Hindlimb muscle (tissue), 1 donor: ENCODE measurements at regions not wholly inside any gene's neighbourhood (a gene's known extent, or its start where the extent isn't known, plus 50 kb on each side); places are given as distances from the start of the nearest gene placed in this dataset.
A peak's percentile ranks its signal among the peaks of the same experiment; 100 is the strongest.
"Not testable (repeated sequence)": the region's sequence is repeated elsewhere in the genome, so short reads cannot be mapped to it uniquely, and the experiment has no call there.

ENCODE experiments used
- DNase-seq: peaks from one replicate; pipeline ENCODE4 v3.0.0-alpha.2; 2013

DNA sequence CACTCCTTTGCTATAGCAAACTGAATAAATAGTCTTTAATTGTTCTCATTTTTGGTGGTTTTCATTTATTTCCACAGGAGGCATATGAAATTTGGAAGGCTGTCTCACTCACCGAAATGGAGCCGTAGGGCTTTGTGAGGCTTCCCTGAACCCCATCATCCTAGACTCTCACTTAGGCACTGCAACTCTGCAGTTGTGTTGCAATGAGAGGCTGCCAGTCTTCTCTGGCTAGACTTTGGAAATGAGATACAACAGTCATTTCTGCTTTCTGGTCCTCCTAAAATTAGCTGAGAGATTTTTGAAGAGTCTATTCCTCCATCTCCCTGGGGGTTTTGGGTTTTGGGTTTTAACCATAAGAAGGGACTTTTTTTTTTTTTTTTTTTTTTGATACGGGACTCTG is 146.5 kb downstream of the SH3BGRL start:
- no peak for DNase-seq

GRCh38 chrX:81354954-81355353 is 153.1 kb downstream of the SH3BGRL start:
- no peak for DNase-seq

- no peak for DNase-seq
Measured at GRCh38 chrX:81355436-81355835, 153.5 kb downstream of the SH3BGRL start.

GRCh38 chrX:81367291-81367690 is 165.4 kb downstream of the SH3BGRL start:
- DNase-seq: no peak

DNA sequence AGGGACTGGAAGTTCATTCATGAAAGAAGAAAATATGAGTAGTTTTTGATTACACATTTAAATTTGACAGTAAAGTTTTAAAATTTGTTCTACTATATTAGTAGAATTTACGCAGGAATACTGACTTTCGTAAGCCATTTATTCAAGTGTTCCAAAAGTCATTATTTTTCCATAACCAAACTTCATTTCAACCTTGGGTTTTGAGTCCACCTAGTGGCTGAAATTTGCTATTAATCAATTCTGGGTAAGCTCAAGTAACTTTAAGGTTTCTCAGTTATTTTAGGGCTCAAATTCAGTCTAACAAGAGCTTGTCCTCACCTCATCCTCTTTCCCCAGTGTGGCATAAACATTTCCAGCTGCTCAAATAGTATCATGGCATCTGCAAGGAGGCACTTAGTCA is 175.4 kb downstream of the SH3BGRL start:
- peak; percentile 13 for DNase-seq

DNA sequence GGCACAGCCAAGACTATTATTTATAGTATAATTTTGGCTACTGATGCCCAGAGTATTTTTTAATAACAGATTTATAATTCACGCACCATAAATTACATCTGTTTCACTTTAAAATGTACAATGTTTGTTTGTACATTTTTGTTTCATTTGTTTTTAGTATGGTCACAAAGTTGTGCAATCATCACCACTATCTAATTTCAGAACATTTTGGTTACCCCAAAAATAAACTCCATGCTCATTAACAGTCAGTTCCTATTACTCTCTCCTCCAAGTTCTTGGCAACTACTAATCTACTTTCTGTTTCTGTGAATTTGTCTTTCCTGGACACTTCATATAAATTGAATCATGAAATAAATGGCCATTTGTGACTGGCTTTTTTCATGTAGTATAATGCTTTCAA is 176.7 kb downstream of the SH3BGRL start:
- no peak for DNase-seq

GRCh38 chrX:81390237-81390636 is 188.3 kb downstream of the SH3BGRL start:
- no peak for DNase-seq

DNA sequence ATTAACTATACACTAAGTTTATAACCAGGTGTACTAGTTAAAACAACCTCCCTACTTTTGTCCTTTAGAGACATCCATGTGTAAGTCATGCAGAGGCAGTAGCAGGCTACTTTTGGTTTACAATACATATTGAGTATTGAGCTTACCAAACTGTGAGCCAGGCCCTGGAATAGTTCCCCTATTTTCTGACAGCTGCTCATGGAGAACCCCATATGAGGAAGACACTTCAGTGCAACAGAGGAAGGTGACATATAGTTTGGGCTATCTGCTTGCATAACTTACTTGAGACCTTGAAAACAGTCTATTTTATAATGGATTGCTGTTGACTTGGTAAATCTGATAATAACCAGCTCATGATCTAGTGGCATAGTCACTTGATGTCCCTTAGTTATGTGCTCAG is 190.5 kb downstream of the SH3BGRL start:
- DNase-seq: no peak

GRCh38 chrX:81405781-81406180 is 203.9 kb downstream of the SH3BGRL start:
- no peak for DNase-seq

DNA sequence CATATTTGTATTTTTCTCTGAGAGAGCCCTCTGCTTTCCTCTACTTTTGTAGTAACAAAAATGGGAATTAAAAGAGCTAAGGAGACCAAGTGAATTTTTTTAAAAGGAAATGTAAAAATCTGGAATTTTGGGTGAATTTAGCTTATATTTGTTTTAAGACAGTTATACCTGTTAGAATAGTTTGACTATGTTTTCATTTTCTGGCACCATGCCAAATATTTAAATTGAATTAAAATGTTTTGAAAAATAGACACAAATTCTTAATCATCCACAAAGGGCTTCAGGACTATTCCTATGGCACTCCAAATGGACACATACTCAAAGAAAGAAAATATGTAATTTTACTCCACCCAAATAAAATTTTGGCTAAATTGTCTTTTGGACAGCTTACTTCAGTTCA is 209.6 kb downstream of the SH3BGRL start:
- no peak for DNase-seq

DNA sequence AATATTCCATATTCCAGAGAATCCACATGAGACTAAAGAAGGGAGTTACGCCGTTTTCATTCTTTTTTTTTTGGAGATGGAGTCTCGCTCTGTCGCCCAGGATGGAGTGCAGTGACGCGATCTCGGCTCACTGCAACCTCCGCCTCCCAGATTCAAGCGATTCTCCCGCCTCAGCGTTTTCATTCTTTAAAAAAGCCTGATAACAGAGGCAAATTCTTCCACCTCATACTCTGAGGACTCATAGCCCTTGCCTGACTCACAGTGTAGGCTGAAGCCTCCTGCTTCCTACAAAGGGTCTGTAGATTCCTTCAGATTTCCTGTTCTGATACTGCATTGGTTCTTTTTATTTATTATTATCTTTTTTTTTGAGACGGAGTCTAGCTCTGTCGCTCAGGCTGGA is 210.5 kb downstream of the SH3BGRL start:
- no peak for DNase-seq

GRCh38 chrX:81412857-81413256 is 211.0 kb downstream of the SH3BGRL start:
- DNase-seq: not testable (repeated sequence)

- no peak for DNase-seq
Measured at GRCh38 chrX:81414630-81415029, 212.7 kb downstream of the SH3BGRL start.
